ENCODE measurements at regions not wholly inside any gene's neighbourhood (a gene's known extent, or its start where the extent isn't known, plus 50 kb on each side); places are given as distances from the start of the nearest gene placed in this dataset.

DNA sequence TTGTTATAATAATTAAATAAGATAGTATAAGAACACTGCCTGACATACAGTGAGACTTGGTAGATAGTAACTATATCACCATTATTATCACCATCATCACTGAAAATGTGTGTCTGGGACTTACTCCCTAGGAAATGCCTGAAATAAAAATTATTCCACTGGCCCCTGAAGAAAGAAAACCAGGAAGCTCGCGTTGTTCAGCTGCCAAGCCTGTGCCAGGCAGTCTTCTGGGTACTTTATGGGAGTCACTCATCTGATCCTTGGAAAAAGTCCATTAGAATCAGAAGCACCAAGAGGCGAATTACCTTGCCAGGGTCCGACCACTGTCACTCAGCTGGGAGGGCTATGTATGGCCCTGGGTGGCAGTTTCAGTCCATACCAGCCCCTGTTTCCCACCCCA is 220.3 kb upstream of the TPM1 start:
- TF ChIP-seq, protein P1, sequence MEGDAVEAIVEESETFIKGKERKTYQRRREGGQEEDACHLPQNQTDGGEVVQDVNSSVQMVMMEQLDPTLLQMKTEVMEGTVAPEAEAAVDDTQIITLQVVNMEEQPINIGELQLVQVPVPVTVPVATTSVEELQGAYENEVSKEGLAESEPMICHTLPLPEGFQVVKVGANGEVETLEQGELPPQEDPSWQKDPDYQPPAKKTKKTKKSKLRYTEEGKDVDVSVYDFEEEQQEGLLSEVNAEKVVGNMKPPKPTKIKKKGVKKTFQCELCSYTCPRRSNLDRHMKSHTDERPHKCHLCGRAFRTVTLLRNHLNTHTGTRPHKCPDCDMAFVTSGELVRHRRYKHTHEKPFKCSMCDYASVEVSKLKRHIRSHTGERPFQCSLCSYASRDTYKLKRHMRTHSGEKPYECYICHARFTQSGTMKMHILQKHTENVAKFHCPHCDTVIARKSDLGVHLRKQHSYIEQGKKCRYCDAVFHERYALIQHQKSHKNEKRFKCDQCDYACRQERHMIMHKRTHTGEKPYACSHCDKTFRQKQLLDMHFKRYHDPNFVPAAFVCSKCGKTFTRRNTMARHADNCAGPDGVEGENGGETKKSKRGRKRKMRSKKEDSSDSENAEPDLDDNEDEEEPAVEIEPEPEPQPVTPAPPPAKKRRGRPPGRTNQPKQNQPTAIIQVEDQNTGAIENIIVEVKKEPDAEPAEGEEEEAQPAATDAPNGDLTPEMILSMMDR (IDR thresholded peaks at IDR 0.05; ENCODE audit: poor library complexity) = no peak
- TF ChIP-seq EZH2phosphoT487 (IDR thresholded peaks at IDR 0.05; ENCODE audit: low read depth, severe bottlenecking, unreplicated experiment) = no peak
